ENCODE measurements at regions not wholly inside any gene's neighbourhood (a gene's known extent, or its start where the extent isn't known, plus 50 kb on each side); places are given as distances from the start of the nearest gene placed in this dataset.
A peak's percentile ranks its signal among the peaks of the same experiment; 100 is the strongest.
"Not testable (repeated sequence)": the region's sequence is repeated elsewhere in the genome, so short reads cannot be mapped to it uniquely, and the experiment has no call there.

DNA sequence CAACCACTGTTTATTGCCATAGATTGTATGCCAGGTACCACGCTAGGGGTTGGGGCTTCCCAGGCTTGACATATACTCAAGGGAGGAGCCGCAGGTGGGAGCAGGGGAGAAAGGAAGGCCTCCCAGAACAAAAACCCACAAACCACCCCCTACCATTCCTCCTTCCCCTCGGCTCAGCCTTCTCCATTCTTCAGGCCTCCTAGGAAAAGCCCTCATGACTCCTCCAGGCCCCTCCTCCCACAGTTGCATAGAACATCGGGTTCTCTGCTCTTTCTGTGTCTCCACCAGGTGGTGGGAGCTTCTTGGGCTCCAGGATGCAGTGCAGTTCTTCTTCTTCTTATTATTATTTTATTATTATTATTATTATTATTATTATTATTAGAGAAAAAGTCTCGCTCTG is 80.3 kb downstream of the ZFP36L2 start:
- no peak for DNase-seq

DNA sequence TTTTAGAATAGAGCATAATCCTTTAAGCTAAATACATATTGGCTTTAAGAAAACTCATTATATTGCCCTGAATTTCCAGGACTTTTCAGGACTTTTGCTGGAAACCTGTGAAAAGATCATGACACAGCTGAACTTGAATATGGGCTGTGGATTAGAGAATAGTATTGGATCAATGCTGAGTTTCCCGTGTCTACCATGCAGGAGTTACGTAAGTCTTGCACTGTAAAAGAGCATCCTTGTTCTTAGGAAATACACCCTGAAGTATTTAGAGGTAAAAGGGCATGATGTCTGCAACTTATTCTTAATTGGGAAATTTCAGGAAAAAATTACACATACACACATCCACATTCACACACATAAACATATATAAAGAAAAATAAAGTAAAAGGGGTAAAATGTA is 82.1 kb downstream of the ZFP36L2 start:
- DNase-seq: no peak

DNA sequence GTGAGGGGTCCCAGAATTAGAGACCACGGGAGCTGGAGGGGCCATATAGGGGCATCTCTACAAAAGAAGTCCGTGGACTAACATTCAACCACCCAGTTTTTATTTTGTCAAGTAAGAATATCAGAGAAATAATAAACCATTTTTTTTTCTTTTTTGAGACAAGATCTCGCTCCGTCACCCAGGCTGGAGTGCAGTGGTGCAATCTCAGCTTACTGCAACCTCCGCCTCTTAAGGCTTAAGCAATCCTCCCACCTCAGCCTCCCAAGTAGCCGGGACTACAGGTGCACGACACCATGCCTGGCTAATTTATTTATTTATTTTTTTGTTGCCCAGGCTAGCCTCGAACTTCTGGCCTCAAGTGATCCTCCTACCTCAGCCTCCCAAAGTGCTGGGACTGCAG is 82.7 kb downstream of the ZFP36L2 start:
- DNase-seq: no peak

DNA sequence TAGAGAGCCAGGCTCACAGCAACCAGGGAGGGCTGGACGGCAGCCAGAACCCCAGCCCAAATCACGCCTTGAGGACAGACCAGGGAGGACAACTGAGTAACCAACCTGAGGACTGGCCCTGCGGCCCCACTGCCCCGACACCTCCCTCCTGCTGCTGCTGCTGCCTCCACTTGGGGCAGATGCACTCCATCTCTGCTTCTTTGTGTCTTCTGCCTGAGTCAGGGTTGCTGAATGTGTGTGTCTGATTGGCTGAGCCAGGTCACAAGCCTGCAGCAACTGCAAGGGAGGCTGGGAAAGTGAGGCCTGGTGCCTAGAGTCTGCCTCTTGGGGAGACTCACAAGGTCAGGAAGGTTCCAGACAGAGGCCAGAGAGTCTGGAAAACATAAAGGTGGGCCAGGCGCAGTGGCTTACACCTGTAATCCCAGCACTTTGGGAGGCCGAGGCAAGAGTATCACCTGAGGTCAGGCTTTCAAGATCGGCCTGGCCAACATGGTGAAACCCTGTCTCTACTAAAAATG is 83.4 kb downstream of the ZFP36L2 start:
- DNase-seq: peak; percentile 45 to 58

DNA sequence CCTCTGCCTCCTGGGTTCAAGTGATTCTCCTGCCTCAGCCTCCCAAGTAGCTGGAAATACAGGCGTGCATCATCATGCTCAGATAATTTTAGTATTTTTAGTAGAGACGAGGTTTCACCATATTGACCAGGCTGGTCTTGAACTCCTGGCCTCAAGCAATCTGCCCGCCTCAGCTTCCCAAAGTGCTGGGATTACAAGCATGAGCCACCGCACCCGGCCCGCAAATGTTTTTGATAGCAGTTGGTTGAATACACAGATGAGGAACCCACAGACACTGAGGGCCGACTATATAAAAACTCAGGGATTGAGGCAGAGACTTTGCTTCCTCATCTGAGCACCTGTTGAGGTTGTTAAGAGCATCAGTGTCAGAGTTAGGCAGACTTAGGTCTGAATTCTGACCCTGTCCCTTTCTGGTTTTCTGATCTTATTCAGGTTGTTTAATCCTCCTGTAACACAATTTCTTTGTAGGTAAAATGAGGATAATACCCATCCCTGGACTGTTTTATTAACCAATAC is 84.7 kb downstream of the ZFP36L2 start:
- not testable (repeated sequence) for DNase-seq

DNA sequence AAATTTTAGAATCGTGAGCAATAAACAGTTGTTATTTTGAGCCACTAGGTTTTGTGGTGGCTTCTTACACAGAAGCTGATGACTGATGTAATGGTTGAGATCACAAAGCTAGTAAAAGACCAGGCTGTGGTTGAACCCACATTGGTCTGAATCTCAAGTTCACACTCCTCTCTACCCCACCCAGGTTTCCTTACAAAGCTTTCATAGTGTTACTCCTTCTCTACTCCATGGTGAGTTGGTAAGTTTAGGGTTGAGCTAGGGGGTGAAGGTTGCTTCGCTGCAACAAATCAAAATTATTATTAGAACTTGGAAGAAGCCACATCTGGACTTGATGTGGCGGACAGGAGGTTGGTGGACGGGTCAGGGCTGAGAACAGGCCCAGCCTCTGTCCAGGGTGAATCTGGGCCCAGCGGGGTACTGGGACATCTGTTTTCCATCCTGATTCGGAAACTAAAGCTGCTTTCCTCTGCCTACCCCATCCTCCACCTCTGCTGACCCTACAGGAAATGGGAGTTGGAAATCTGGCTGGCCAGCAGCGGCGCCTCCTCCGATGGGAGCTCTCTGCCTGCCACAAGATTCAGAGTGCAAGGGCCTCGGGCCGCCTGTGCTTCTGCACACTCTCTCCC is 86.3 kb downstream of the ZFP36L2 start:
- no peak for DNase-seq

DNA sequence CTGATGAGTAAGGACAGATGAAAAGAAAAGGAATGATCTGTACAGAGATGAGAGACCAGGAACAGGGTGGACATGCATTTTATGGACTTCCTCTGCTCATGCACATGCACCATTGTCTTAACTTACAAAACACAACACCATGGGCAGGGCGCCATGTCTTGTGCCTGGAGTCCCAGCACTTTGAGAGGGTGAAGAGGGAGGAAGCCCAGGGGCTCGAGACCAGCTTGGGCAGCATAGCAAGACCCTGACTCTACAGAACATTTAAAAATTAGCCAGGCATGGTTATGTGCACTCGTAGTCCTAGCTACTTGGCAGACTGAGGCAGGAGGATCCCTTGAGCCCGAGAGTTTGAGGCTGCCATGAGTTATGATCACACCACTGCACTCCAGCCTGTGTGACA is 86.9 kb downstream of the ZFP36L2 start:
- DNase-seq: no peak

DNA sequence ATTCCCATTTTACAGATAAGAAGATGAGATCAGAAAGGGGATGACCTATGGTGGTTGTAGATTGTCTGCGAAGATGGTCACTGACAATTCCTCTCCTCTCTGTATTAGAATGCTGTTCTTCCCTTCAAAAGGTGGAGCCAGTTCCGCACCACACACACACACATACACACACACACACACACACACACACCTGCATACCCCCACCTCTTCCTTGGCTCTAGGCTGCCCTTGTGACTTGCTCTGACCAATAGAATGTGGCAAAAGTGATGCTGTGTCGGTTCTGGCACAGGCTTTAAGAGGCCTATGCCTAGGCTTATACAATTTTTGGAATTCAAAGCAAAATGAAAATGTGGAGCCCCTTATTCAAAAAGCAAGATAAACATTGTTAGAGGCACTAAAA is 88.0 kb downstream of the ZFP36L2 start:
- no peak for DNase-seq

DNA sequence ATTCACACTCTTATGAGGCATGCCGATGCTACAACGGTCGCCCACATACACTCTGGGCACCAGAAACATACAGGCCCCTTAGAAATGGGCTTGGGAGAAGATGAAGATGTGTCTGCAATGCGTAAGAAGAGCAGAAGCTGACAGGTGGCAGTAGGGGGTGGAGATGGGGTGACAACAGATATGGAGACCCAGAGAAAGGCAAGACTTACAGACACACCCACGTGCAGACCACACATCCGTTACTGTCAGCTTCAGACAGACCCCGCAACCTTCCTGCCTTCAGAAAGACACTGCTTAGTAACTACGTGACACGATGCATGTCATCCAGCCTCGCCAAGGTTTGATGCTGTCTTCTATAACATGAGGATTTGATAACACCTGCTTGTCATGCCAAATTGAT is 89.5 kb downstream of the ZFP36L2 start:
- DNase-seq: peak; percentile 72 to 81

DNA sequence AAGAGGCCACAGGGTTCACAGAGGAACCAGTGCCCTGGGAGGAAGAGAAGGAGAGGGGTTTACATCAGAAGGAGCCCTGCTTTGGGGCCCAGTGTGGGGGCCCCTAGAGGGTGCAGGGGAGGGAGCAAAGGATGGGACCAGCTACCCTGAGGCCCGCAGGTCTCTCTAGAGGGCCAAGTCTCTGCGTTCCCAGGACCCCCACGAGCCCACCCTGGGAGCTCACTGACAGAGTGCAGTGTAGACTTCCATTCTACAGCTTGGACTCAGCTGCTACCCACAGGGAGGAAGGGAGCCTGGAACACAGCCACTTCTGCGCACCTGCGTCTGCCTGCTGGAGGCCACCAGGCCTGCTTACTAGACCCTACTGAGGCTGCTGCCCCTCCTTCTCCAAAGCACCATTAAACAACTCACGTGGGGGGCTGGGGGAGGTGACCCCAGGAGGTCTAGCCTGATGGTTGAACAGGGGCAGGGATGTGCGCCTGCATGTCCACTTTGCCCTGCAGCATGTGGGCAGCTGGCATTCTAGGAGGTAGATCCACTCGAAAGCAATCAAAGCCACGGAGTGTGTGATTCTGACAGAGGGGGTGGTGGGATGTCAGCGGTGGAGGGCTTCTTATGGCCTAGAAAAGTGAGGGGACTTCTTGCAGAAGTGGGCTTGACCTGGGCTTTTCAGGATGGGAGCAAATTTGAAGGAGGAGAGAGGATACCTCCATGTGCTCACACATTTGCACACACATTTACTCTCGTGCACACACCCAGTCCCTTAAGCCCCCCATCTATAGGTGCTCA is 90.2 kb downstream of the ZFP36L2 start:
- DNase-seq: no peak

DNA sequence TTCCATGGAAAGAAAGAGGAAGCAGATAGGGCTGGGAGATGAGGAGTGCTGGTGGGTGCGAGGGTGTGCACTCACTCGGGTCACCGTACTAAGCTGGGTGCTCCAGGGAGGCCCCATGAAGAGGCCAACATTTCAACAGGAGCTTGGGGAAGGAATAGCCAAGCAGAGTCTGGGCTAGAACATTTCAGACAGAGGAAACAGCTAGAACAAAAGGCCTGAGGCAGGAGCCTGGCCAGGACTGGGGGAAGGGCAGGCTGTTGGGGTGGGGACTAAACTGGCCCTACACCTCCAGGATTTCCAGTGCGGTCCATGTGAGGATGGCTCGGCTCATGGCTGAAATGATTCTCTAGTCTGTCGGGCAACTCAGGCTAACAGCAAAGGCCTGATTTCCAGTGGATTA is 90.8 kb downstream of the ZFP36L2 start:
- DNase-seq: no peak

DNA sequence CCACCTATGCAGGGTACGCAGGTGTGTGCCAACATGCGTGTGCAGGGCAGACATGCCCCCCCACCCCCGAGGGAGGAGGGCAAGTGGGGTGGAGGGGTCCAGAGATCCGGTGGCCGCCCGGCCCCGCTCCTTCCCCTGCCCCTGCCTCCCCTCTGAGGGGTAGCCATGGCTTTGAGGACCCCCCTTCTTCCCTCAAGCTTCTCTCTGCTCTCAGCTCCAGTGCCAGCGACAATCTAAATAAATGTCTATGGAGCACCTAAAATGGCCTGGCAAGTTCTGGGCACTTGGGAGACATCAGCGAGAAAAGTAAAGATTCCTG is 91.9 kb downstream of the ZFP36L2 start:
- no peak for DNase-seq

DNA sequence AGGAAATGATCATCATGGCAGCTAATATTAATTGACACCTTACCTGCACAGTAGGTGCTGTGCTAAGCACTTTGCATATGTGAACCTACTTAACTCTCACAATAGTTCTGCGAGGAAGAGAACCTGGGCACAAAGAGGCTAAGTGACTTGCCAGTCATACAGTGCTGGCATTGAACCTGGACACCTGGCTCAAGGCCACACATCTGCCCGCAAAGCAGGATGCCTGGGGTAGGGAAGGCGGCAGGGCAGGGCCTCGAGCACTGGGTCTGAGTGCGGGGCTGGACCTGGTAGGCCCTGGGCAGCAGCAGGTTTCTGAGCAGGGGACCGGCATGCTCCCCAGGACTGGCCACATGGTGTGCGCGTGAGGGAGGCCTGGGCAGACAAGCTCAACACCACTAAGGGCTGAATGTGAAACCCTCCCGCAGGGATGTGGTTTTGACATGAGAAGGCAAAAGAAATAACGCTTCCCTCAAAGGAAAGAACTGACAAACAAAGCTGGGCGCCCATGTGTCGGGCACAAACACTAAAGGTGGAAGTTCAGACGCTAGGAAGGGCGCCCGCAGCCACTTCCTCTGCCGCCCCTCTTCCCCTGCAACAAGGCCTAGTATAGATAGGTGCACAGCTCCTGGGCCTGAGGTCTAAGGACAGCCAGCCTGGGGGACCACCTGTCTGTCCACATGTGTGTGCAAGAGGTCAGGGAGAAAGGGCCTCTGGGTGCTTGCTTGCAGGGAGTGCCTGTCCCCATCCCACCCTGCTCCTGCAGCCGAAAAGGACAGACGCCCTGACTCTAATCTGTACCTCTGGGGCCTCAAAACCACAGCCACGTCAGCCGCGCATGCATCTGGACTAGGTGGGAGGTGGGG is 92.5 kb downstream of the ZFP36L2 start:
- DNase-seq: peak; percentile 70 to 79

DNA sequence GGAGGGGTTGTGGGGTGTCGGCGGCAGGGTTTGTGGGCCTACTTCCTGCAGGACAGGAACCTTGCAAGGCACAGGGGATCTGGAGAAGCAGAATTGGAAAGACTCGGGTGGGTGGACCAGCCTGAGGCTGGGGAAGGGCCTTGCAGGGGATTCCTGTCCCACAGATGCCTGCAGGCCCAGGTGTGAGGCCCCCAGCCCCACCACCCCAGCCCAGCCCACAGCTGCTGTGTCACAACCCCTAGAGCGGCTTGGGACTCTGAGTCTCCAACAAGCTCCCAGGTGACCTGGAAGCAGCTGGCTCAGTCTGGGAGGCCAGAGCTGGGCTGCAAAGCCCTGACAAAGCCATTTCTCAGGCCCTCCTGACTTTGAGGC is 93.1 kb downstream of the ZFP36L2 start:
- DNase-seq: no peak

DNA sequence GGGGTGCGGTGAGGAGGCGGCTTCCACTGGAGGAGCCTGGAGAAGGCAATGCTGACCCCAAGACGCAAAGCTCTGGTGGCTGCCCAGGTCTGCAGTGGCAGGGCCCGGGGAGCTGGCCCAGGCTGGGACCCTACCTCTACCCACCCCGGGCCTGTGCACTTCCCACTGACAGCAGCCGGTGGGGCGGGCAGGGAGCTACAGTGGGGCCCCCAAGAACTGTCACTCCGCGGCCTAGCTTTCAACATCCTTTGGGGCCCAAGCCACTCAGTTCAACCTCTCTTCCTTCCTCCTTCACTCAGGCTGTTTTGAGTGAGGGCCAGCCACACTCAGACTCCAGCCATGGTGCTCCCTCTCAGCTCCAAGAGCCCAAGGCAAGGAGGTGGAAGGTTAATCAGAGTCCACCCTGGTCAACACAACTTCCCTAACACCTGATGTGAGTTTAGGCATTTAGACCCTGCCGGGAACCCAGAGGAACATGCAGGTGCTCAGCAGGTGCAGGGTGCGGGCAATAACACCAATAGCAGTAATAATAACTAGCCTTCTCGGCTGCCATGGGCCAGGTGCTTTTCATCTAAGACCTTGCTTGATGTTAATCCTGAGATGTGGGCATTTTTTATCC is 93.6 kb downstream of the ZFP36L2 start:
- DNase-seq: peak; percentile 25 to 44

DNA sequence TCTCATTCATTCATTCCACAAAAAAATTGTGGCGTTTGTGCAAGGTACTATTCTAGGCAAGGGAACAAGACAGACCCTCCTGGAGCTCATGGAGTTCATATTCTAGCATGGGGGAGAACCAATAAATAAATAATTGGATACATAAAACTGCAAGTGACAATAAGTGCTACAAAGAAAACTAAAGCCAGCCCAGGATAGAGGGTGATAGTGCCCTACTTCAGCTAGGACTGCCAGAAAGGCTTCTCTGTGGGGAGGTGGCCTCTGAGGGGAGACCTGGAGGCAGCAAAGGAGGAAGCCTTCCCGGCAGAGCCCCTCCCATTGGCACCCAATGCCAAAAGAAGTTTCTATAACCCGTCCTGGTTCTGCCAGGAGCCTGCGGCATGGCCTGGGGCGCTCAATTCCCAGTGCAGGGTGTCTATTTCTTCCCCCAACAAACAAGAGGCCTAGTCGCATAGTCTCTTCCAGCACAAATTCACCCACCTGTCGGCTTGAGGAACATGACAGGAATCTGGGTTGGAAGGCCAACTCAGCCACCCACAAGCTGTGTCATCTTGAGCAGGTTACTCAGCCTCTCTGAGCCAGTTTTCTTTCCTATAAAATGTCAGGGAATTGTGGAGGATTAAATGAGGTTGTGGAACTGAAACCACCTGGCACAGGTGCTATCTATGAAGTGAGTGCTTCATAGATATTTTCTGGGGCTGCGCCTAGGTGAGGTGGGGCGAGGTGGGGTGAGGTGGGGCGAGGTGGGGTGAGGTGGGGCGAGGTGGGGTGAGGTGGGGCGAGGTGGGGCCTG is 94.3 kb downstream of the ZFP36L2 start:
- DNase-seq: peak in 1 of 2 experiments; percentile 26

DNA sequence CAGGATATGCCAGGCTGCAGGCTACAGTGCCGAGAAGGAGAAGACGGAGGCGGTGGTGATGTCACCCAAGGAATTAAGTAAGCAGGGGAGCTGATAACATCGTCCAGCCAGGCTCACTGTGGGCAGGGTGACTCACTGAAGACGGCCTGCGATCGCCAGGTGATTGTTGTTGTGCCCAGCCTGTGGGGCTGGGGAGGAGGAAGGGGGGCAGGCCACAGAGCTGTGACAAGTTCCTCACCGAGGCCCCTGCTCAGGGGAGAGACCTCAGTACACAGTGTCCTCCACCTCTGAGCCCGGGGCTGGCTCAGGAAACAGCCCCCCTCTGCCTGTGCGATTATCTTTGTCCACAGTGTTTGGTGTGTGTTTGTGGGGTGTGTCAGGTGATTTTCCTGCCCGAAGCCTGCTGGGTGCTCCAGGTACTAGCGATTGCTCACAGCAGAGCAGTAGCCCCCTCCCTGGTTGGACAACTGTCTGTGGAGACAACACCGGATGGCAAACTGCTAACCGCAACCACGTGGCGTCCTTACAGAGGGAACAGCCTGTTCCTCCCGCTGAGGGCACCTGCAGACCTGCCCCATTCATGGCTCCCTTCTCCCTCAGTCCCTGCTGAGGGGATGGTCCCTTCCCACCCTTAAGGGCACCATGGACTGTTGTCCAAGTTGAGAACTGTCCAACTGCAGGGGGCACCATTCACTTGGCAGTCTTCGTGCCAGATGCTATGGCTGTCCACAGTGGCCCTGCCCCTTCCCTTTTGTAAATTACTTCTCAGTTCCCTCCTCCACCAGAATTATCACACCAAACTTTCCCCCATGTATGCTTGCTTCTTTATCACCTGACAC is 95.1 kb downstream of the ZFP36L2 start:
- peak; percentile 71 to 82 for DNase-seq

DNA sequence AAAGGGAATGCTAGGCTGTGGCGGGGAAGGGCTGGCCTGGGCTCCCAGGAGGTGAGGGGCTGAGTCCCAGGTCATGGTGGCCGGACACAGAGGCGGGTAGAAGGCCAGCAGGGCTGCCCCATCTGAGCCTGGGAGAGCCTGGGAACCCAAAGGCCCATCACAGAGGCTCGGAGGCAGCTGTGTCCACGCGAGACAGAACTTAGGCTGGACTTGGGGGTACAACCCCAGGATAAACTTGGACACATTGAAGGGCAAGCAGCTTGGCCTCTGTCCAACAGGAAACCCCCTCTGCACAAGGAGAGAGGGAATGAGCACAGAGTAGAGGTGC is 95.9 kb downstream of the ZFP36L2 start:
- DNase-seq: no peak

DNA sequence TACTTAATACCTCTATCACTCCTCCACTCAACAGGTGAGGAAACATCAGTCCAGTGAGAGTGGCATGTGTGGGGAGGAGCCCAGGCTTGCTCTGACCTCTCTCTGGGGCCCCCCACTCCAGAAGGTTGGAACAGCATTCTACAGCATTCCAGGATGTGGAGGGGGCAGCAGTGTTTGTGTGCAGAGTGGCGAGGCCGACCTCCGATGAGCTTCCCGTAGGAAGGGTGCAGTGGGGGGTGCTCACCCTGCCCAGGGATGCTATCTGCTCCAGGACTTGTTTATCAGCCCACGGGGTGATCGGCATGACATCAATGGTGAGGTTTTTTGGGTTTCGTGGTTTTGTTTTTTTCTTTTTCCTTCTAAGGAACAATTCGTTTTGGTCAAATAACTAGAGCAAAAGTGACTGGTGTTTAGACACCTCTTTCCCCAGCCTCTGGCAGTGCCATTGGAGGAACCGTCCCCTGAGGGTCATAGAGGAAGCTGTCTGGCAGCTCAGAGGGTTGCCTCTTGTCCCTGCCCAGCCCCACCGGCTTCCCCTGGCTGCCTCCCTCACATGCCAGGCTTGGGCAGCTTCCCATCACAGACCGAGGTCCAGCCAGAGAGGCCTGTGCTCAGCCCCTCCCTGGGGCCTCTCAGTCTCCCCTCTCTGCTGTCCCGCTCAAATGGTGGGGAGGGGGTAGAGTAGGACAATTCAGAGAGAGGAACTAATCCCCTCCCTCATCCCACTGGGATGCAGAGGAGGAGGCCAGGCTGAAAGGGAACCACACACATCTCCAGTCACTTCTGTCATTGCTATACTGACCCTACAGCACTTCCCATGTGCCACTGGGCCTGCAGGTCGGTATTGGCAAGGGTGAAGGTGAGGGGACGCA is 96.5 kb downstream of the ZFP36L2 start:
- DNase-seq: peak; percentile 31 to 47

DNA sequence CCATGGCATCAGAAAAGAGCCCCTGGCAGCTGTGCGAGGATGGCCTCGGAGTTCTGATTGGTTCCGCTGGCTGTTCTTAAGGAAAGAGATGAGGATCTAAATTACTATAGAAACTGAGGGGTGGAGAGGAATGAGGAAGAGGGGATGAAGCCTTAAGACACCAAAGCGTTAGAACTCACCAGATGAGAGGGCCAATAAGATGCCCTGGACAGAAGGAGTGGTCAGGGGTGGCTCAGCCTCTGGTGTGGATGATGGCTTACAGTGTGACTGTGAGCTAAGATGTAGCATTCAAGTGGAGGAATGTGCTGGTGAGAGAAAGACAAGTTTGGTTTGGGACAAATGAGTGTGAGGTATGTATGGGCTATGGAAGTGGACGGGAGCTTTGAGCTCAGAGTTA is 97.8 kb downstream of the ZFP36L2 start:
- DNase-seq: no peak
